Neuronal stem cell (in vitro differentiated cells): ENCODE measurements at regions not wholly inside any gene's neighbourhood (a gene's known extent, or its start where the extent isn't known, plus 50 kb on each side); places are given as distances from the start of the nearest gene placed in this dataset.

Experiments used
- DNase-seq: peaks from one replicate; pipeline ENCODE4 v3.0.0-alpha.2; 2013; ENCODE audit warnings: low spot score
- H2AFZ ChIP-seq: one replicate; pipeline ENCODE4 v1.6.1; 2013; ENCODE audit warnings: mild to moderate bottlenecking, low read length, inconsistent platforms
- H2AK5ac ChIP-seq: 2 replicates; pipeline ENCODE4 v1.6.1; 2013; ENCODE audit warnings: low read depth, mild to moderate bottlenecking, inconsistent platforms, low read length, moderate library complexity, mixed read lengths
- H2BK120ac ChIP-seq: 2 replicates; pipeline ENCODE4 v1.6.1; 2013; ENCODE audit warnings: low read depth, mild to moderate bottlenecking, inconsistent platforms, low read length, moderate library complexity, mixed read lengths
- H2BK12ac ChIP-seq: one replicate; pipeline ENCODE4 v1.6.1; 2013; ENCODE audit warnings: low read length, inconsistent platforms
- H2BK15ac ChIP-seq: 2 replicates; pipeline ENCODE4 v1.6.1; 2013; ENCODE audit warnings: mild to moderate bottlenecking, low read length, inconsistent platforms, mixed read lengths
- H2BK5ac ChIP-seq: one replicate; pipeline ENCODE4 v1.6.1; 2013; ENCODE audit warnings: inconsistent platforms, mild to moderate bottlenecking, low read length, moderate library complexity
- H3K14ac ChIP-seq: one replicate; pipeline ENCODE4 v1.6.1; 2013; ENCODE audit warnings: low read length, inconsistent platforms
- H3K18ac ChIP-seq: 2 replicates; pipeline ENCODE4 v1.6.1; 2013; ENCODE audit warnings: low read length, inconsistent platforms
- H3K23ac ChIP-seq: 2 replicates; pipeline ENCODE4 v1.6.1; 2013; ENCODE audit warnings: low read depth, mild to moderate bottlenecking, mixed read lengths, low read length, inconsistent platforms; ENCODE audit not compliant: poor library complexity
- H3K27ac ChIP-seq: replicated peaks from 3 replicates; pipeline ENCODE4 v1.5.1; 2013; ENCODE audit warnings: low read length, inconsistent platforms
- H3K27me3 ChIP-seq, 3 experiments: 2 replicates each; pipeline ENCODE4 v1.6.1; 2013; ENCODE audit warnings: low read length in 3 of 3, mild to moderate bottlenecking in 2 of 3, inconsistent platforms in 1 of 3, low read depth in 1 of 3, mixed read lengths in 1 of 3, moderate library complexity in 1 of 3; ENCODE audit not compliant: control insufficient read depth in 3 of 3, insufficient read depth in 3 of 3
- H3K36me3 ChIP-seq, 2 donors: replicated peaks in 1 of 2; 2 replicates each; pipeline ENCODE4 v1.6.1; 2013; ENCODE audit warnings: low read length in 2 of 2; ENCODE audit not compliant: control insufficient read depth in 2 of 2, insufficient read depth in 2 of 2
- H3K4ac ChIP-seq: 2 replicates; pipeline ENCODE4 v1.6.1; 2013; ENCODE audit warnings: inconsistent platforms, mild to moderate bottlenecking, low read length, moderate library complexity
- H3K4me1 ChIP-seq, 2 donors: 1 replicate in 1 of 2; 2 replicates in 1 of 2; pipeline ENCODE4 v1.6.1; 2013; ENCODE audit warnings: low read length in 2 of 2, low read depth in 1 of 2; ENCODE audit not compliant: control insufficient read depth in 2 of 2, insufficient read depth in 1 of 2
- H3K4me2 ChIP-seq: one replicate; pipeline ENCODE4 v1.6.1; 2013; ENCODE audit warnings: mild to moderate bottlenecking, low read length, inconsistent platforms; ENCODE audit not compliant: insufficient read depth, poor library complexity, severe bottlenecking
- H3K4me3 ChIP-seq, 2 donors: 2 replicates each; pipeline ENCODE4 v1.5.1; 2013; ENCODE audit warnings: low read length in 2 of 2, mild to moderate bottlenecking in 2 of 2, inconsistent platforms in 1 of 2, moderate library complexity in 1 of 2
- H3K79me1 ChIP-seq: one replicate; pipeline ENCODE4 v1.6.1; 2013; ENCODE audit warnings: low read depth, mild to moderate bottlenecking, inconsistent platforms, low read length, moderate library complexity
- H3K9ac ChIP-seq: one replicate; pipeline ENCODE4 v1.6.1; 2013; ENCODE audit warnings: mild to moderate bottlenecking, low read depth, low read length, inconsistent platforms; ENCODE audit not compliant: poor library complexity
- H3K9me3 ChIP-seq, 2 donors: replicated peaks in 1 of 2; 2 replicates each; pipeline versions ENCODE3 to v1.6.1; 2013; ENCODE audit warnings: low read length in 2 of 2, mild to moderate bottlenecking in 2 of 2, inconsistent platforms in 1 of 2, low read depth in 1 of 2, mixed read lengths in 1 of 2, moderate library complexity in 1 of 2; ENCODE audit not compliant: control insufficient read depth in 2 of 2, insufficient read depth in 1 of 2
- H4K8ac ChIP-seq: one replicate; pipeline ENCODE4 v1.6.1; 2013; ENCODE audit warnings: low read depth, mild to moderate bottlenecking, inconsistent platforms, low read length, moderate library complexity
- H4K91ac ChIP-seq: one replicate; pipeline ENCODE4 v1.6.1; 2013; ENCODE audit warnings: low read length, low read depth, mild to moderate bottlenecking, inconsistent platforms; ENCODE audit not compliant: poor library complexity
- WGBS, 2 donors: extraction: QIAGEN DNeasy Blood & Tissue Kit; methylation state at CpG; one replicate each; pipeline ENCODE4 v1.1.7; 2013; ENCODE audit warnings: missing lambda C conversion rate in 2 of 2, mixed read lengths in 1 of 2; ENCODE audit not compliant: insufficient read length in 2 of 2, insufficient replicate concordance in 1 of 2; ENCODE audit errors: extremely low coverage in 2 of 2; 5-methylcytosine and 5-hydroxymethylcytosine counted together

DNA sequence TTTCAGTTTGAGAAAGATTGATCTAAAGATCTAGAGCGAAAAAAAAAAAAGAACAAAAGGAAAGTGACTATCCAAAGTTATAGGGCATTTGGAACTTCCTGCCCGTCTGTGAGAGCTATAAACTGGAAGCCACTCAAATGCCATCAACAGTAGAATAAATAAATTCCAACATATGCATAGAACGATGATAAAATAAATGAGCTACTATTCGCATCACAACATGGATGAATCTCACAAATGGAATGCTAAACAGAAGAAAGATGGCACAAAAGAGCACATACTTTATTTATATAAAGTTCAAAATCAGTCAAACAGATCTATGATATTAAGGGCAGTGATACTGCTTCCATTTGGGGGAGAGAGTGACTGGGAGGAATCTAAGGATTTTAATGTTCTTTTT lies 128.8 kb downstream of the TTC32 start:
- WGBS, 2 donors: no CpG with 5 or more reads among the region's 4 CpGs

DNA sequence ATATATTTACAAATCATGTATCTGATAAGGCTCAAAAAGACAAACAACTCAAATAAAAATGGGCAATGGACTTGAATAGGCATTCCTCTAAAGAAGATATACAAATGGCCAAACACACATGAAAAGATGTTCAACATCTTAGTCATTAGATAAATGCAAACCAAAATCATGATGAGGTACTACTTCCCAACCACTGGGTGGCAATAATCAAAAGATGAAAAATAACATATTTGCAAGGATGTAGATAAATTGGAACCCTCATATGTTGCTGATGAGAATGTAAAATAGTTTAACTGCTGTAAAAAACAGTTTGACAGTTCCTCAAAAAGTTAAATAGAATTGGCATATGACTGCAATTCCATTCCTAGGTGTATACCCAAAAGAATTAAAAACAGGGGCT lies 132.3 kb downstream of the TTC32 start:
- Histone ChIP-seq H3K27ac (no peak overlapping the region), H3K79me1 (no peaks in the 10 kb centered on the region), H3K9ac (no peak overlapping the region), H3K9me3 (no peaks in the 10 kb centered on the region), H4K8ac (no peak overlapping the region), H3K27me3 (no peaks in the 10 kb centered on the region), H2BK12ac (no peak overlapping the region), H2BK120ac (no peak overlapping the region), H3K4me3 (no peak overlapping the region), H2AFZ (no peak overlapping the region), H3K4me2 (no peak overlapping the region), H3K4me1 (peaks cover 0 to 2% of the 10 kb centered on the region in 2 donors), H3K18ac (no peak overlapping the region), H2BK5ac (no peak overlapping the region), H2AK5ac (no peak overlapping the region), H3K14ac (no peak overlapping the region), H4K91ac (no peak overlapping the region), H3K23ac (no peak overlapping the region), H3K4ac (no peak overlapping the region), H2BK15ac (no peak overlapping the region), H3K36me3 (no peaks in the 10 kb centered on the region)
- DNase-seq: no peak

More for the DNA sequence above, 128.8 kb downstream of the TTC32 start:
- no peak overlapping the region for H3K4me3 ChIP-seq
- H2BK120ac ChIP-seq: no peak overlapping the region
- no peak overlapping the region for H3K23ac ChIP-seq
- H3K79me1 ChIP-seq: no peaks in the 10 kb centered on the region
- no peak overlapping the region for H4K91ac ChIP-seq
- no peak overlapping the region for H3K27ac ChIP-seq
- H3K9me3 ChIP-seq: no peaks in the 10 kb centered on the region
- no peak overlapping the region for H3K4ac ChIP-seq
- H3K18ac ChIP-seq: no peak overlapping the region
- H3K36me3 ChIP-seq: no peaks in the 10 kb centered on the region
- no peak overlapping the region for H2AFZ ChIP-seq
- H3K9ac ChIP-seq: no peak overlapping the region
- no peak overlapping the region for H4K8ac ChIP-seq
- H3K27me3 ChIP-seq: no peaks in the 10 kb centered on the region
- no peak overlapping the region for H2AK5ac ChIP-seq
- H3K14ac ChIP-seq: no peak overlapping the region
- H2BK5ac ChIP-seq: no peak overlapping the region
- DNase-seq: no peak
- no peak overlapping the region for H3K4me2 ChIP-seq
- no peak overlapping the region for H2BK12ac ChIP-seq
- peaks cover 0 to 5% of the 10 kb centered on the region in 2 donors for H3K4me1 ChIP-seq
- no peak overlapping the region for H2BK15ac ChIP-seq

- Histone ChIP-seq H3K9me3 (no peaks in the 10 kb centered on the region), H3K23ac (no peak overlapping the region)
- WGBS, 2 donors: no CpG with 5 or more reads among the region's 1 CpG
These were observed 133.9 kb downstream of the TTC32 start for GRCh38 chr2:19767899-19768298.

GRCh38 chr2:19764998-19765397 lies 136.8 kb downstream of the TTC32 start:
- no peak for DNase-seq
- no peak overlapping the region for H4K91ac ChIP-seq
- H2BK5ac ChIP-seq: no peak overlapping the region
- no peak overlapping the region for H3K4me3 ChIP-seq
- no peak overlapping the region for H3K27ac ChIP-seq
- H2AFZ ChIP-seq: no peak overlapping the region
- H3K18ac ChIP-seq: no peak overlapping the region
- no peak overlapping the region for H2AK5ac ChIP-seq
- no peaks in the 10 kb centered on the region for H3K36me3 ChIP-seq
- H3K4me1 ChIP-seq: no peaks in the 10 kb centered on the region
- H3K9me3 ChIP-seq: no peaks in the 10 kb centered on the region
- no peak overlapping the region for H3K23ac ChIP-seq
- no peak overlapping the region for H3K9ac ChIP-seq
- no peak overlapping the region for H2BK12ac ChIP-seq
- no peak overlapping the region for H2BK15ac ChIP-seq
- no peak overlapping the region for H3K4ac ChIP-seq
- H3K14ac ChIP-seq: no peak overlapping the region
- H2BK120ac ChIP-seq: no peak overlapping the region
- no CpG with 5 or more reads among the region's 6 CpGs for WGBS, 2 donors
- H3K4me2 ChIP-seq: no peak overlapping the region
- no peak overlapping the region for H4K8ac ChIP-seq
- H3K27me3 ChIP-seq: no peaks in the 10 kb centered on the region
- no peaks in the 10 kb centered on the region for H3K79me1 ChIP-seq

More at GRCh38 chr2:19767899-19768298, 133.9 kb downstream of the TTC32 start:
- H4K91ac ChIP-seq: no peak overlapping the region
- H2BK15ac ChIP-seq: no peak overlapping the region
- no peaks in the 10 kb centered on the region for H3K79me1 ChIP-seq
- H3K4me1 ChIP-seq: no peaks in the 10 kb centered on the region
- H2AFZ ChIP-seq: no peak overlapping the region
- no peak overlapping the region for H3K4me3 ChIP-seq
- H3K36me3 ChIP-seq: no peaks in the 10 kb centered on the region
- no peak overlapping the region for H2BK120ac ChIP-seq
- H2AK5ac ChIP-seq: no peak overlapping the region
- no peak overlapping the region for H2BK12ac ChIP-seq
- DNase-seq: no peak
- no peak overlapping the region for H3K4ac ChIP-seq
- no peak overlapping the region for H3K14ac ChIP-seq
- H3K18ac ChIP-seq: no peak overlapping the region
- H3K27me3 ChIP-seq: no peaks in the 10 kb centered on the region
- no peak overlapping the region for H4K8ac ChIP-seq
- no peak overlapping the region for H3K4me2 ChIP-seq
- no peak overlapping the region for H3K27ac ChIP-seq
- no peak overlapping the region for H2BK5ac ChIP-seq
- H3K9ac ChIP-seq: no peak overlapping the region
